ENCODE measurements at regions not wholly inside any gene's neighbourhood (a gene's known extent, or its start where the extent isn't known, plus 50 kb on each side); places are given as distances from the start of the nearest gene placed in this dataset.

- Histone ChIP-seq H3K9me3 (no peaks in the 10 kb centered on the region), H3K27ac (no peak overlapping the region), H3K4me3 (no peak overlapping the region), H3K36me3 (no peaks in the 10 kb centered on the region), H3K27me3 (no peaks in the 10 kb centered on the region), H3K4me1 (no peaks in the 10 kb centered on the region)
- no peak for DNase-seq
- TF ChIP-seq POLR2A (IDR thresholded peaks at IDR 0.05) (no peak), EP300 (IDR thresholded peaks at IDR 0.05) (no peak), POLR2AphosphoS5 (IDR thresholded peaks at IDR 0.05) (no peak)
- TF ChIP-seq, protein P1, sequence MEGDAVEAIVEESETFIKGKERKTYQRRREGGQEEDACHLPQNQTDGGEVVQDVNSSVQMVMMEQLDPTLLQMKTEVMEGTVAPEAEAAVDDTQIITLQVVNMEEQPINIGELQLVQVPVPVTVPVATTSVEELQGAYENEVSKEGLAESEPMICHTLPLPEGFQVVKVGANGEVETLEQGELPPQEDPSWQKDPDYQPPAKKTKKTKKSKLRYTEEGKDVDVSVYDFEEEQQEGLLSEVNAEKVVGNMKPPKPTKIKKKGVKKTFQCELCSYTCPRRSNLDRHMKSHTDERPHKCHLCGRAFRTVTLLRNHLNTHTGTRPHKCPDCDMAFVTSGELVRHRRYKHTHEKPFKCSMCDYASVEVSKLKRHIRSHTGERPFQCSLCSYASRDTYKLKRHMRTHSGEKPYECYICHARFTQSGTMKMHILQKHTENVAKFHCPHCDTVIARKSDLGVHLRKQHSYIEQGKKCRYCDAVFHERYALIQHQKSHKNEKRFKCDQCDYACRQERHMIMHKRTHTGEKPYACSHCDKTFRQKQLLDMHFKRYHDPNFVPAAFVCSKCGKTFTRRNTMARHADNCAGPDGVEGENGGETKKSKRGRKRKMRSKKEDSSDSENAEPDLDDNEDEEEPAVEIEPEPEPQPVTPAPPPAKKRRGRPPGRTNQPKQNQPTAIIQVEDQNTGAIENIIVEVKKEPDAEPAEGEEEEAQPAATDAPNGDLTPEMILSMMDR (IDR thresholded peaks at IDR 0.05) = no peak
- intact Hi-C loops (cut with DNase I) = no loop called here
- 77% methylated on average over 5 of the region's 5 CpGs for WGBS, 2 donors
Measured at GRCh38 chr21:25031750-25032149, 575.5 kb downstream of the MRPL39 start.

DNA sequence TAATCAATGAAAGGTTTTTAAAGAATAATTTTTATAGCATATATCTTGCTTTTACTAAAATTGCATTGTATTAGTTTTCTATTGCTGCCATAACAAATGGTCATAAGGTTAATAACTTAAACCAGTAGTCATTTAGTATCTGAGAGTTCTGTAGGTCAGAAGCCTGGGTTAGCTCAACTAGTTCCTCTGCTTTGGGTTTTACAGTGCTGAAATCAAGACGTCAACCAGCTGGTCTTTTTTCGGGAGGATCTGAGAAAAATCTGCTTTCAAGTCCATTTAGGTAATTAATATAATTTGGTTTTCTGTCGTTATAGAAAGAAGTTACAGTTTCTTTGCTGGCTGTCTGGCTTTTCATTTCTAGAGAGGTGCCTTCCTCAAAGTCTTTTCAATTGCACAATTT, 577.7 kb downstream of the MRPL39 start:
- no peak for DNase-seq
- no peak overlapping the region for H3K4me3 ChIP-seq
- H3K27ac ChIP-seq = no peak overlapping the region
- no peaks in the 10 kb centered on the region for H3K9me3 ChIP-seq
- intact Hi-C loops (cut with DNase I) = no loop called here
- WGBS, 2 donors = 47 to 48% methylated on average over 3 of the region's 3 CpGs
- no peaks in the 10 kb centered on the region for H3K27me3 ChIP-seq
- H3K4me1 ChIP-seq = no peaks in the 10 kb centered on the region
- TF ChIP-seq, protein P1 (IDR thresholded peaks at IDR 0.05) = no peak
- TF ChIP-seq POLR2AphosphoS5 (IDR thresholded peaks at IDR 0.05) (no peak), EP300 (IDR thresholded peaks at IDR 0.05) (no peak)
- no peaks in the 10 kb centered on the region for H3K36me3 ChIP-seq

- WGBS, 2 donors = 85 to 90% methylated on average over 2 of the region's 2 CpGs
- H3K9me3 ChIP-seq = no peaks in the 10 kb centered on the region
- intact Hi-C loops (cut with DNase I) = no loop called here
- H3K4me3 ChIP-seq = no peak overlapping the region
- H3K4me1 ChIP-seq = no peaks in the 10 kb centered on the region
- H3K36me3 ChIP-seq = no peaks in the 10 kb centered on the region
- TF ChIP-seq, protein P1 (IDR thresholded peaks at IDR 0.05) = no peak
- TF ChIP-seq EP300 (IDR thresholded peaks at IDR 0.05) = no peak
- TF ChIP-seq POLR2AphosphoS5 (IDR thresholded peaks at IDR 0.05) = no peak
- TF ChIP-seq POLR2A (IDR thresholded peaks at IDR 0.05) = no peak
- DNase-seq = no peak
- no peak overlapping the region for H3K27ac ChIP-seq
- no peaks in the 10 kb centered on the region for H3K27me3 ChIP-seq
Measured at GRCh38 chr21:25025596-25025995, 581.7 kb downstream of the MRPL39 start.

DNA sequence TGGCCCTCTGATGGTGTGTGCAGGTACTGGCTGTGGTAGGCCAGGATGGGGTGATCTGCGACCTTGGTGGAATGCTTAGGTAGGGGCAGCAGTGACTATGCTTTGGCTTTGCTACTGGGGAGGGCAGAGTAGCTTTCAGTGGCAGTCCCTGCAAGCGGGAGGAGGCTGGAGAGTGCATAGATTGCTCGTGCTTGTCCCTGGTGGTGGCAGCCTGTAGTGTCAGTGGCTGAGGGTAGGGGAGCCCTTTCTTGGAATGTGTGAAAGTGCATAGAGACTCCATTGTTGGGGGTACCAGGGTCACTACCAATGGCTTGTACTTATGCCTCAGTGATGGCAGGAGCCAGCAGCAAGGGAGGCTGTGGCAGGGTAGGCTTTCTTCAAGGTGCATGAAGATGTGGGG, 582.6 kb downstream of the MRPL39 start:
- TF ChIP-seq POLR2A (IDR thresholded peaks at IDR 0.05) = no peak
- TF ChIP-seq EP300 (IDR thresholded peaks at IDR 0.05) = no peak
- TF ChIP-seq, protein P1 (IDR thresholded peaks at IDR 0.05) = no peak
- no peak for TF ChIP-seq POLR2AphosphoS5 (IDR thresholded peaks at IDR 0.05)
- 88 to 89% methylated on average over 3 of the region's 3 CpGs for WGBS, 2 donors
- H3K27me3 ChIP-seq = no peaks in the 10 kb centered on the region
- no peaks in the 10 kb centered on the region for H3K4me1 ChIP-seq
- H3K36me3 ChIP-seq = no peaks in the 10 kb centered on the region
- intact Hi-C loops (cut with DNase I) = no loop called here
- H3K27ac ChIP-seq = no peak overlapping the region
- DNase-seq = no peak
- H3K9me3 ChIP-seq = no peaks in the 10 kb centered on the region
- H3K4me3 ChIP-seq = no peak overlapping the region

- no peaks in the 10 kb centered on the region for H3K27me3 ChIP-seq
- no peaks in the 10 kb centered on the region for H3K9me3 ChIP-seq
- no peak overlapping the region for H3K4me3 ChIP-seq
- H3K4me1 ChIP-seq = no peaks in the 10 kb centered on the region
- no peaks in the 10 kb centered on the region for H3K36me3 ChIP-seq
- no peak overlapping the region for H3K27ac ChIP-seq
- 74 to 84% methylated on average over 7 of the region's 7 CpGs for WGBS, 2 donors
- TF ChIP-seq POLR2A (IDR thresholded peaks at IDR 0.05) = no peak
- no peak for TF ChIP-seq EP300 (IDR thresholded peaks at IDR 0.05)
- TF ChIP-seq, protein P1 (IDR thresholded peaks at IDR 0.05) = no peak
- TF ChIP-seq POLR2AphosphoS5 (IDR thresholded peaks at IDR 0.05) = no peak
- intact Hi-C loops (cut with DNase I) = no loop called here
- no peak for DNase-seq
Measured at GRCh38 chr21:25005388-25005787, 601.9 kb downstream of the MRPL39 start.
